Kidney tubule cell (primary cell): ENCODE measurements at regions not wholly inside any gene's neighbourhood (a gene's known extent, or its start where the extent isn't known, plus 50 kb on each side); places are given as distances from the start of the nearest gene placed in this dataset.

Experiments
- DNase-seq: peaks from one replicate; pipeline ENCODE4 v3.0.0-alpha.2; 2018; ENCODE audit warnings: low spot score

- DNase-seq, result no peak
These were observed 78.8 kb upstream of the PIWIL1 start for GRCh38 chr12:130258863-130259262.

GRCh38 chr12:130263025-130263424 lies 74.7 kb upstream of the PIWIL1 start:
- no peak for DNase-seq

- no peak for DNase-seq
These were observed 73.7 kb upstream of the PIWIL1 start for GRCh38 chr12:130263996-130264395.

GRCh38 chr12:130266751-130267150 lies 70.9 kb upstream of the PIWIL1 start:
- DNase-seq, result peak; percentile 5

DNA sequence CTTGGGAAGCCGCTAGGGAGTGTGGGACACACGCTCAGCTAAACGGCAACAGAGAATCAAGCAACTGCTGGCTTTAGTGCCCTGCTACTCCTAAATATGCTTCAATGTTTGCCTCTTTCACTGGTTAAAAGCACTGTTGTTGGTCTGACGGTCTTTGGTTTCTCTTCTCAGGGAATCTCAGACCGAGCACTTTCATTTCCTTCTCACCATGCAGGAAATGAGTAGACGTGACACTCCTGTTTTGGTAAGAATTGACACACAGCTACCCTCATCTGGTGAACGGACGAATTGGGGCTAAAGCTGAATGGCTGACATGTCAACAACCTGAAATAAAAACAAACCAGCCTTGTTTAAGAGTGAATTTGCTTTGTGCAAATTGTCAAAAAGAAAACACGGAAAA lies 57.5 kb upstream of the PIWIL1 start:
- DNase-seq, result peak; percentile 6

DNA sequence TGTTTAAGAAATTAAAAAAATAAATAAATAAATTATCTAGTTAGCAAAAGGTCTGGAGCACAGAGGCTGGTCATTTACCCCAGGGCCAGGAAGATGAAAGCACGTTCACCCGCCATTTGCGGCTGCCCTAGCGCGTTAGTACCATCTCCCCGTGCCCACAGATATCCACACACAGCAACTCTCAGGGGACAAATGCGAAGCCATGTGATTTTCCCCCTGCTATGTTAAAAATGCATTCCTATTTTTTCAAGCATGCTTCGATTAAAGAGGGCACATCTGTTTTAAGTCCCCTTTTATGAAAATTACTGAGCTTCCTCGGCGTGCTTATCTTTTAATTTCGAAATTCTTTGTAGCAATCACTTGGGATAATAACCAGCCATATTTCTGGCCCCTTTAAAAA lies 56.9 kb upstream of the PIWIL1 start:
- no peak for DNase-seq

DNA sequence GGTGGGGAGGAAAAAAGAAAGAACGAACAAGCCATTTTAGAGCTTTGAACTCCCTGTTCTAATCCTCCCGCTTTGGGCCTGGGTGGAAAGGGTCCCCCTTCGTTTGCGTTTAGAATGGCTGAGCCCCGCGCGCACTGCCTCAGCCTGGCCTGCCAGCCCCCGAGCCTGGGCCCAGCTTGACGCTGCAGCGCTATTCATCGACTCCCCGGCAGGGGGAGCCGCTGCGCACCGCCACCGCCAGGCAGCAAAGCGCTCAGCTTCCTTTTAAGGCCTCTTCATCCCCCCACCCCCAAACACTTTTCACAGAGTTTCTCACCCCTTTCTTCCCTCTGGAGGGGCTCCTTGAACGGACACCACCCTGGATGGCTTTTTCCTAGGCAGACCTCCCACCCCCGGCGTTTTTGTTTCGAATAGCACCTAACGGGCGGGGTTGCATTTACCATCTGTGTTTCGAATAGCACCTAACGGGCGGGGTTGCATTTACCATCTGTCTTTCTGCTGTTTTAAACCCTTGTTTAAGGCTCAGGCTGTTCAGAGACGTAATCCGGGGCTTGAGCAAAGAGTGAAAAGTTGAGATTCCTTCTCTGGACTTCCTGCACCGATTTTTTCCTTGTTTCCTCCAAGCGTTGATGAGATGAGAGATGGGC lies 56.4 kb upstream of the PIWIL1 start:
- DNase-seq, result peak; percentile 19

- DNase-seq, result peak; percentile 4
These were observed 51.6 kb upstream of the PIWIL1 start for GRCh38 chr12:130286041-130286440.

GRCh38 chr12:130286741-130287440 lies 50.8 kb upstream of the PIWIL1 start:
- no peak for DNase-seq
